GM23338 (cell line): ENCODE measurements at regions not wholly inside any gene's neighbourhood (a gene's known extent, or its start where the extent isn't known, plus 50 kb on each side); places are given as distances from the start of the nearest gene placed in this dataset.

Source experiments
- ATAC-seq: fragments of 200-7000 bp; cut with Tn5 transposase; 3 replicates; pipeline ENCODE4 v1.9.1; 2020
- DNase-seq: peaks from one replicate; pipeline ENCODE4 v3.0.0-alpha.2; 2015; ENCODE audit warnings: low spot score
- H2AFZ ChIP-seq: fragments of 200-600 bp; sonication (generic); 2 replicates; pipeline ENCODE4 v1.8.0; 2016; ENCODE audit warnings: antibody characterized with exemption, mild to moderate bottlenecking, moderate library complexity
- H3F3A ChIP-seq: fragments of 200-600 bp; sonication (generic); replicated peaks from 2 replicates; pipeline ENCODE4 v1.8.0; 2017; ENCODE audit warnings: antibody characterized with exemption, mixed run types, low read depth
- H3K27ac ChIP-seq: fragments of 200-600 bp; sonication (generic); 2 replicates; pipeline ENCODE4 v1.6.1; 2016; ENCODE audit warnings: low read depth
- H3K27me3 ChIP-seq: fragments of 200-600 bp; sonication (generic); 2 replicates; pipeline ENCODE4 v1.8.0; 2016; ENCODE audit warnings: mild to moderate bottlenecking, mixed run types, moderate library complexity; ENCODE audit not compliant: insufficient read depth
- H3K36me3 ChIP-seq: fragments of 200-600 bp; sonication (generic); 2 replicates; pipeline ENCODE4 v1.8.0; 2016; ENCODE audit warnings: mild to moderate bottlenecking; ENCODE audit not compliant: insufficient read depth
- H3K4me1 ChIP-seq: fragments of 200-600 bp; sonication (generic); 2 replicates; pipeline ENCODE4 v1.8.0; 2016; ENCODE audit warnings: mild to moderate bottlenecking, moderate library complexity; ENCODE audit not compliant: insufficient read depth
- H3K4me2 ChIP-seq: fragments of 200-600 bp; sonication (generic); 2 replicates; pipeline ENCODE4 v1.7.1; 2017; ENCODE audit warnings: mixed run types
- H3K4me3 ChIP-seq: fragments of 200-600 bp; sonication (generic); 2 replicates; pipeline ENCODE4 v1.6.1; 2016; ENCODE audit warnings: mixed run types
- H3K79me2 ChIP-seq: fragments of 200-600 bp; sonication (generic); replicated peaks from 2 replicates; pipeline ENCODE4 v1.8.0; 2017; ENCODE audit warnings: mild to moderate bottlenecking; ENCODE audit not compliant: insufficient read depth
- H3K9me2 ChIP-seq: fragments of 200-600 bp; sonication (generic); 2 replicates; pipeline ENCODE4 v1.8.0; 2017; ENCODE audit not compliant: insufficient read depth
- H4K20me1 ChIP-seq: fragments of 200-600 bp; sonication (generic); replicated peaks from 2 replicates; pipeline ENCODE4 v1.8.0; 2017; ENCODE audit warnings: mild to moderate bottlenecking; ENCODE audit not compliant: insufficient read depth
- H3K27ac Mint-ChIP-seq: 2 replicates; pipeline ENCODE4 v1.8.0; 2020; ENCODE audit warnings: inconsistent platforms, mild to moderate bottlenecking, moderate library complexity, mixed read lengths
- H3K27me3 Mint-ChIP-seq: 3 replicates; pipeline ENCODE4 v1.8.0; 2022; ENCODE audit warnings: low read depth, mild to moderate bottlenecking, moderate library complexity, mixed read lengths, inconsistent platforms; ENCODE audit not compliant: insufficient read depth, poor library complexity
- H3K36me3 Mint-ChIP-seq: 3 replicates; pipeline ENCODE4 v1.8.0; 2021; ENCODE audit warnings: low read depth, mild to moderate bottlenecking, inconsistent platforms, moderate library complexity, mixed read lengths
- H3K4me1 Mint-ChIP-seq: 3 replicates; pipeline ENCODE4 v1.8.0; 2020; ENCODE audit warnings: mild to moderate bottlenecking, inconsistent platforms, mixed read lengths
- H3K4me3 Mint-ChIP-seq: 3 replicates; pipeline ENCODE4 v1.8.0; 2021; ENCODE audit warnings: moderate library complexity, mild to moderate bottlenecking, inconsistent platforms, mixed read lengths
- H3K9me3 Mint-ChIP-seq: 3 replicates; pipeline ENCODE4 v1.8.0; 2020; ENCODE audit warnings: moderate library complexity, mild to moderate bottlenecking, inconsistent platforms, mixed read lengths
- CTCF ChIP-seq, 2 experiments: fragments of 200-600 bp in 1 of 2; sonication (generic) in 1 of 2; conservative IDR thresholded peaks; 2 replicates each; pipeline versions ENCODE4 v1.5.1 to v1.6.1; 2016 to 2017; ENCODE audit warnings: antibody characterized with exemption in 2 of 2, low read depth in 2 of 2, mild to moderate bottlenecking in 2 of 2, moderate library complexity in 1 of 2
- EZH2 ChIP-seq: fragments of 200-600 bp; sonication (generic); IDR thresholded peaks from one replicate; pipeline ENCODE4 v1.8.0; 2017; ENCODE audit warnings: antibody characterized with exemption, mild to moderate bottlenecking, low read depth; ENCODE audit not compliant: unreplicated experiment
- EZH2phosphoT487 ChIP-seq: fragments of 200-600 bp; sonication (generic); IDR thresholded peaks from one replicate; pipeline ENCODE4 v1.8.1; 2018; ENCODE audit warnings: antibody characterized with exemption; ENCODE audit not compliant: unreplicated experiment
- NANOG ChIP-seq: IDR thresholded peaks from 2 replicates; pipeline ENCODE4 v1.6.1; 2016; ENCODE audit warnings: antibody characterized with exemption, borderline replicate concordance
- REST ChIP-seq: IDR thresholded peaks from one replicate; pipeline ENCODE4 v1.6.1; 2018; ENCODE audit warnings: antibody characterized with exemption; ENCODE audit not compliant: unreplicated experiment
- STAT1 ChIP-seq: IDR thresholded peaks from one replicate; pipeline ENCODE4 v1.6.1; 2016; ENCODE audit warnings: antibody characterized with exemption; ENCODE audit not compliant: unreplicated experiment
- ZNF114 ChIP-seq: fragments of 250-450 bp; sonication (Bioruptor Pico); IDR thresholded peaks from 2 replicates; pipeline ENCODE4 v1.5.0; 2020; ENCODE audit warnings: mild to moderate bottlenecking, moderate library complexity
- TF ChIP-seq, protein P1 (sequence below): IDR thresholded peaks from 2 replicates; pipeline ENCODE4 v1.6.1; 2016; ENCODE audit warnings: antibody characterized with exemption

- TF ChIP-seq, protein P1, sequence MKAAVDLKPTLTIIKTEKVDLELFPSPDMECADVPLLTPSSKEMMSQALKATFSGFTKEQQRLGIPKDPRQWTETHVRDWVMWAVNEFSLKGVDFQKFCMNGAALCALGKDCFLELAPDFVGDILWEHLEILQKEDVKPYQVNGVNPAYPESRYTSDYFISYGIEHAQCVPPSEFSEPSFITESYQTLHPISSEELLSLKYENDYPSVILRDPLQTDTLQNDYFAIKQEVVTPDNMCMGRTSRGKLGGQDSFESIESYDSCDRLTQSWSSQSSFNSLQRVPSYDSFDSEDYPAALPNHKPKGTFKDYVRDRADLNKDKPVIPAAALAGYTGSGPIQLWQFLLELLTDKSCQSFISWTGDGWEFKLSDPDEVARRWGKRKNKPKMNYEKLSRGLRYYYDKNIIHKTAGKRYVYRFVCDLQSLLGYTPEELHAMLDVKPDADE = no peak
- TF ChIP-seq NANOG (no peak), REST (no peak), EZH2 (no peak), ZNF114 (no peak), EZH2phosphoT487 (no peak)
Observed at GRCh38 chr11:134696455-134696854, 284.4 kb upstream of the B3GAT1 start (continued).

DNA sequence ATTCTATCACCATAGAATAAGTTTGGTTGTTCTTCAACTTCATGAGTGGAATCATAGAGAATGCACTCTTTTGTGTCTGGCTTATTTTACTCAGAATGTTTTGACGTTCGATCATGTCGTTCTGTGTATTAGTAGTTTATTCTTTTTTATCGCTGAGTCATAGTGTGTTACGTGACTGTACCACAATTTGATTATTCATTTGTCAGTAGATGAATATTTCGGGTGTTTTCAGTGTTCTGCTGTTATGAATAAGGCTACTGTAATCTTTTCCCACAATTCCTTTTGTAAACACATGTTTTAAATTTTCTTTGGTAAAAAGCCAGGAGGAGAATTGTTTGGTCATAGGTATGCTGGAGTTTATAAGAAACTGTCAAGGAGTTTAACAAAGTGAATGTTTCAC lies 279.9 kb upstream of the B3GAT1 start:
- H3K79me2 ChIP-seq = no peaks in the 10 kb centered on the region
- H4K20me1 ChIP-seq = no peaks in the 10 kb centered on the region
- no peaks in the 10 kb centered on the region for H3K36me3 ChIP-seq
- Mint-ChIP-seq H3K4me3 (no peak overlapping the region), H3K27me3 (no peaks in the 10 kb centered on the region), H3K36me3 (no peaks in the 10 kb centered on the region), H3K4me1 (no peaks in the 10 kb centered on the region; the same call in 2 of the 3 replicates), H3K27ac (no peak overlapping the region), H3K9me3 (no peaks in the 10 kb centered on the region)
- ATAC-seq (no peak), DNase-seq (no peak)
- H3K27me3 ChIP-seq = no peaks in the 10 kb centered on the region
- no peaks in the 10 kb centered on the region for H3K9me2 ChIP-seq
- TF ChIP-seq CTCF (conservative IDR thresholded peaks at IDR 0.05; ENCODE audit: low read depth in 2 of 2) (no peak), STAT1 (no peak), EZH2phosphoT487 (no peak)
- no peak overlapping the region for H2AFZ ChIP-seq
- H3K4me2 ChIP-seq = no peak overlapping the region
- H3K27ac ChIP-seq = no peak overlapping the region
- no peaks in the 10 kb centered on the region for H3K4me1 ChIP-seq
- no peak overlapping the region for H3K4me3 ChIP-seq
- H3F3A ChIP-seq = no peaks in the 10 kb centered on the region
